ACHN (cell line): ENCODE measurements at regions not wholly inside any gene's neighbourhood (a gene's known extent, or its start where the extent isn't known, plus 50 kb on each side); places are given as distances from the start of the nearest gene placed in this dataset.

Experiments
- DNase-seq: peaks from one replicate; pipeline ENCODE4 v3.0.0-alpha.2; 2015
- in situ Hi-C: cut with HindIII; loops from 2 replicates; pipeline ENCODE4 v1.10.0; 2017; ENCODE audit warnings: low sequenced_read_pairs, low pct_ligation_motif_present, low pct_unique_long_range_greater_than_20kb

GRCh38 chr2:104766683-104767082, 87.2 kb upstream of the POU3F3 start:
- in situ Hi-C loops: no loop called here
- no peak for DNase-seq

- DNase-seq: no peak
- in situ Hi-C loops: no loop called here
Observed at GRCh38 chr2:104768694-104769093, 85.2 kb upstream of the POU3F3 start.

- DNase-seq: peak; percentile 42
- in situ Hi-C loops: no loop called here
Observed at GRCh38 chr2:104769096-104769495, 84.8 kb upstream of the POU3F3 start.

GRCh38 chr2:104772996-104773395, 80.9 kb upstream of the POU3F3 start:
- in situ Hi-C loops: no loop called here
- DNase-seq: no peak

DNA sequence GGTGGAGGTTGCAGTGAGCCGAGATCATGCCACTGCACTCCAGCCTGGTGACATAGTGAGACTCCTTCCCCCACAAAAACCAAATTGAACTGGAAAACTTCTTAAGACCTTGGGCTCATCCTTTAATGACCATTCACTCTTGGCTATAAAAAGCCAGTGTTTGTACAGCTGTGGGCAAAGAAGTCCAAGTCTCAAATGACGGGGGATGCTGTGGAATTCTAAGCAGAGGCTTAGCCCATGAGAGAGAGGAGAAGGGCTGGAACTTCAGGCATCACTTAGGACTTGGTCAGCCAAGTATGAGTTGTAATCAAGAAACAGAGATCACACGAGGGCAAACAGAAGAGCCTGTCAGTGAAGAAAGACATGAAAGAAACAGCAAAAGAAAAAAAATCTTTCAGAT, 79.3 kb upstream of the POU3F3 start:
- in situ Hi-C loops: no loop called here
- no peak for DNase-seq

GRCh38 chr2:104777721-104778120, 76.2 kb upstream of the POU3F3 start:
- DNase-seq: no peak
- in situ Hi-C loops: no loop called here

DNA sequence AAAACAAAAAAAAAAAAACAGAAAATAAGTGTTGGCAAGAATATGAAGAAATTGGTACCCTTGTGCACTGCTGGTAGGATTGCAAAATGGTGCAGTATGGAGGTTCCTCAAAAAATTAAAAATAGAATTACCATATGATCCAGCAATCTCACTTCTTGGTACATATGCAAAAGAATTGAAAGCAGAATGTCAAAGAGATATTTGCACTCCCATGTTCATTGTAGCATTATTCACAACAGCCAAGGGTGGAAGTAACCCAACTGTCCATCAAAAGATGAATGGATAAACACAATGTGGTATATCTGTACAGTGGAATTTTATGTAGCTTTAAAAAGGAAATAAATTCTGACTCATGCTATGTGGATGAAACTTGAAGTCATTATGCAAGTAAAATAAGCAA, 72.8 kb upstream of the POU3F3 start:
- in situ Hi-C loops: no loop called here

DNA sequence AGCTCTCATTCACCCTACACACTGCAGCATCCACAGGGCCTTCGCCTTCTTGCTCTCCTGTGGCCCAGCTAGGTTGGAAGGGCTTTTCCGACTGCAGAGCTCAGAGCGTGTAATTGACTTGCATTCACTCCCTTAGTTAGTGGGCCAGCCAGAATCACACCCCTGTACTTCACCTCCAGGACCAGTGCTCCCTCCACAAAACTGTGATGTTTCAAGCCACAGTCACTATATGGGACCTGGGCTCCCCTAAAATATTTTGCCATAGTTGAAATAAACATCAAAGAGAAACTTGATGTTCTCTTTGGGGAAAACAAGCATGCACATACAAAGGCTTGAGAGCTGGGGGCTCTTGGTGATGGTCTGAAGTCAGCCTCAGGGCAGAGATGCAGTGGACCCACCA, 69.7 kb upstream of the POU3F3 start:
- DNase-seq: no peak
- in situ Hi-C loops: no loop called here

More for the DNA sequence above, 72.8 kb upstream of the POU3F3 start:
- no peak for DNase-seq

DNA sequence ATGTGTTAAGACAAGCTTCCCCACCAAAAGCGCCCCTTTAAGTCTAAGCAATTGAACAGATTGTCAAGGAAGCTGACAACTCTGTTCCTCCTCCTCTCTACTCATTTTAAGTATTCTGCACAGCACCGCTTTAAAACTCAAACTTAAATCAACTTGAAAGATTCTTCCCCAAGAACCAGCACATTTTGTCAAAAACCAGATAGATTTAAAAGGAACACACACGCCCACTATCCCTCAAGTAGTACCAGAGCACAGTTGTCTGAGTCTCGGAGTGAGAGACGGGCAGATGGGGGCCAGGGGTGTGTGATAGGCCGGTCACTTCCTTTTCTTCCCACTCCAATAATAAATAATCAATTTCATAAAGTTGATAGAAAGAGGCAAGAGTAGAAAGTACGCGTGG, 67.7 kb upstream of the POU3F3 start:
- no peak for DNase-seq
- in situ Hi-C loops: no loop called here

DNA sequence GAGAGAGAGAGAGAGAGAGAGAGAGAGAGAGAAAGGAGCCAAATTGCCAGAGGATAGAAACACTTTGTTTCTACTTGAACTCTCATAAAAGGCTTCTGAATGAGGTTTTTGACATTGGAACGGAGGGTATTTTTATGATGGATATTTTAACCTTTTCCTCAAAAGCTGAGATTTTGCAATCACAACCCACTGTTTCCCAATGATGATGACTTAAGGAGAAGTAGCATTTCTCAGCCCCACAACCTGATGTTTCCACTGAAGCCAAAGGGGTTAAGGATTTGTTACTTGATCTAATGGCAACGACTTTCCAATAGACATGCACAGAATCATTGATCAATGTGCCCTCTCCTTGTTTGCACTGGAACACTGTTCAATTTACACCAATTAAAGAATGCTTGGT, 67.1 kb upstream of the POU3F3 start:
- DNase-seq: no peak
- in situ Hi-C loops: no loop called here

- in situ Hi-C loops: no loop called here
- DNase-seq: no peak
Observed at GRCh38 chr2:104787298-104788065, 66.4 kb upstream of the POU3F3 start.

GRCh38 chr2:104788742-104789455, 65.0 kb upstream of the POU3F3 start:
- in situ Hi-C loops: no loop called here
- DNase-seq: no peak

DNA sequence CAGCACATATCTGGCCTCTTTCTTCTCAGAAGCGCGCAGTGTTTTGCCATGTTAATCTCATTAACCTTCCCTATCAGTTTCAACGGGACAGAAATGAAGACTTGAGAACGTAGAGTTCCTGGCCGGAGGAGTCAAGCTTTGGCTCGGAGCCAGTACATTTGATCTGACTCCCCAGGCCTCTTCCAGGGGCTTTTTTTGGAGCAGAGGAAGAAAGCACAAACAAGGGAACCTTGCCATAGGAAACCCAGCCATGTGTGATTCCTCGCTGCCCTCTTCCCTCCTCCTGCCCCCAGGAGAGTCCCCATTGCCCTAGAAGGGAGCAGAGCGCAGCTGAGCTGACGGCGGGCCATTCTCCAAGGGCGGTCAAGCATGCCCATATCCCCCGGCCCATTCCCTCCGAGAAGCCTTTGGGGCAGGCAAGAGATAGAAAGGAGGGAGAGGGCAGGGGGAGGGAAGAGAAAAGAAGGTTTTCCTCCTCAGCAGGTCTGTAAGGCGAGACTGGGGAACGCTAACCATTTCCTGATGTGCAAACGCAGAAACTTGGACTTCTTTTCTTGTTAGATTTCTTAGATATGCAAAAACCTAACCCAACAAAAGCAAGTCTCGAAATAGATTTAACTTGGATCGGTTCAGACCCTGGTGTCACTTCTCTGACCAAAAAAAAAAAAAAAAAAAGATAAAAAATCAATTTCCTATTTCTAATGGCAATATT, 63.7 kb upstream of the POU3F3 start:
- DNase-seq: peak; percentile 7
- in situ Hi-C loops: no loop called here

- DNase-seq: no peak
- in situ Hi-C loops: no loop called here
Observed at GRCh38 chr2:104790901-104791495, 62.9 kb upstream of the POU3F3 start.

DNA sequence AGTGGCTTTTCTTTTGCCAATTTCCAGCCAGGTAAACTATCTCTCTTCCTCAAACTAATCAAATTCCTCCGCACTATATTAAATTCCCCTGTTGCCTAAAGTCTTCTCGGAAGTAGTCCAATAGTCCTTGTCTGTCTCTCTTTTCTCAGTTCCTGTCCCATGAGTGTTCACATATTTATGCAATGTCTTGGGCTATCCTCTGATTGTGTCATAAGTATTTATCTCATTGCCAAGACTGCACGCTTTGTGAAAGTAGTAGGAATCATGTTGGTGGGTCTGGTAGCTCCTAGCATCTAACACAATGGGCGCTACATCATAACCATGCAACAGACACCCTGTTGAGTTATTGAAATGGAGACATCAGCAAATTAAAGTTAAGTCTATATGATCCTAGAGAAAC, 59.9 kb upstream of the POU3F3 start:
- in situ Hi-C loops: no loop called here
- no peak for DNase-seq

DNA sequence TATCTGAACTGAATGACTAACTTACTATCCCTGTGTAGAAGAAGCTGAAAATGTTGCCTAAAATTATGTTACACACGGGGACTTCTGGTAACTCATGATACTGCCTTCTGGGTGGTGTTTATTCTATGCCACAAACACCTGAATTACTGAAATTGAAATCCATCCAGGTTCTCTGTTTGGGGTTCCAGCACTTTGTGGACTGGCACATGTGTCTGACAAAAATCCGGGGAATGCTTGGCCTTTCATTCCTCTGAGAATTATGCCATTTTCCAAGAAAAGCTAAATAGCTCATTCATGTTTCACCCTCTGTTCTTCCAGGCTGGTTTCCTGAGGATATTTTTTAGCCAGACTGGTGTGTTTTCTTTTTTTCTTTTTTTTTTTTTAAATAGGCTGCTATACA, 59.5 kb upstream of the POU3F3 start:
- no peak for DNase-seq
- in situ Hi-C loops: no loop called here
